ENCODE measurements at regions not wholly inside any gene's neighbourhood (a gene's known extent, or its start where the extent isn't known, plus 50 kb on each side); places are given as distances from the start of the nearest gene placed in this dataset.
"Not testable (repeated sequence)": the region's sequence is repeated elsewhere in the genome, so short reads cannot be mapped to it uniquely, and the experiment has no call there.

DNA sequence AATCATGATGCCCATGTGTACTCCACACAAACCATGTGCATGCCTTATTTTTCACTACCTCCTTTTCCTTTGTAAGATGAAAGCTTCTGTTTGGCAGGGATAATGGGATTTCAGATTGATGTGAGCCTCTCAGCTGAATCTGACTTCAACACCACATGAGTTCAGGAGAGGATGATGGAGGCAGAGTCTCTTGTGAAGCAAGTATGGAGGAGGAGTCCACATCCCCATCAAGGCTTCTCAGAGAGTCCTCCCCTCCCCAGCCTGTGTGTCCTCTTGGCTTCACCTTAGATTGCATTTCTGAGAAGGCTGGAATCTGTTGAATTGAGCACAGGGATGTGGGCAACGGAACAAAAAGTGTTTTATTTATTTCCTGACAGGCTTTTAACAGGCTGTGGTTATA lies 370.4 kb downstream of the FAT3 start:
- Mint-ChIP-seq H3K4me1 (ENCODE audit: low read depth) (no peaks in the 10 kb centered on the region), H3K27me3 (ENCODE audit: low read depth) (no peaks in the 10 kb centered on the region), H3K9me3 (no peaks in the 10 kb centered on the region), H3K27ac (no peak overlapping the region), H3K36me3 (ENCODE audit: low read depth) (no peaks in the 10 kb centered on the region), H3K4me3 (ENCODE audit: low read depth) (no peak overlapping the region)
- intact Hi-C loops (cut with micrococcal nuclease) = no loop called here
- DNase-seq (ENCODE audit: low spot score) = no peak

DNA sequence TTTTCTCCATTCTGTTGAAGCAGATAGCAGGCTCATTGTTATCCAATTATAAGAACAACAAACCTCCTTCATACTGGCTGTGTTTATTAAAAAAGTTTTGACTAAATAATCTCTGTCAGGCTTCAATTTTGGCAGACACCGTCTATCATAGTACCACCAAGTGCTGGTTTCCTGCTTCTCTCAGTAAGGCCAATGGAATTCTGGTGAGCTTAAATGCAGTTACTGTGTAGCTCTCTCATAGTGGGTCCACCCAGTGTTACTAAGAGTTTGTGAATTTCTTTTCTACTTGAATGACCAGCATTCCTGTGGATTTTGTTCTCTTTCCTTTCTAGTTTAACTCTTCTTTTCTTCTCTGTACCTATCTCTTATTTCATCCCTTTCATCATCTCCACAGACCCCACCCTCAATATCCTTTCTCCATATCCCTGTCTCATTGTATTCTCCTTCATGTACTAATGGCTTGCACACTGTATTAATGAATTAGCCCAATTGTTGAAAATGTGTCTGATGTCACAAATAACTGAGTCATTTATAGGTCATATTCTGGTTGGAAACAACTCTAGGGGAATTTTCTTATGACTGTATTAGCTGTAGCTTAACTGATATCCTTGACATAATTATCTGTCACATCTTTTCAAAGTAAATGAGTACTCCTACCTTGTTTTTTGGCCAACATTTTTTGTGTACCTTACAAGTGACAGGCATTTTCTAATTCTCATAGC lies 372.1 kb downstream of the FAT3 start:
- Mint-ChIP-seq H3K27ac (no peak overlapping the region), H3K27me3 (ENCODE audit: low read depth) (no peaks in the 10 kb centered on the region), H3K4me3 (ENCODE audit: low read depth) (no peak overlapping the region), H3K9me3 (no peaks in the 10 kb centered on the region), H3K4me1 (ENCODE audit: low read depth) (no peaks in the 10 kb centered on the region), H3K36me3 (ENCODE audit: low read depth) (no peaks in the 10 kb centered on the region)
- intact Hi-C loops (cut with micrococcal nuclease) = no loop called here
- DNase-seq (ENCODE audit: low spot score) = no peak

GRCh38 chr11:92601048-92601447 lies 368.4 kb upstream of the MTNR1B start:
- H3K4me1 Mint-ChIP-seq (ENCODE audit: low read depth) = no peaks in the 10 kb centered on the region
- H3K36me3 Mint-ChIP-seq (ENCODE audit: low read depth) = no peaks in the 10 kb centered on the region
- no peak for DNase-seq (ENCODE audit: low spot score)
- intact Hi-C loops (cut with micrococcal nuclease) = no loop called here
- H3K9me3 Mint-ChIP-seq = no peaks in the 10 kb centered on the region
- H3K27ac Mint-ChIP-seq = no peak overlapping the region
- H3K4me3 Mint-ChIP-seq (ENCODE audit: low read depth) = no peak overlapping the region
- no peaks in the 10 kb centered on the region for H3K27me3 Mint-ChIP-seq (ENCODE audit: low read depth)

DNA sequence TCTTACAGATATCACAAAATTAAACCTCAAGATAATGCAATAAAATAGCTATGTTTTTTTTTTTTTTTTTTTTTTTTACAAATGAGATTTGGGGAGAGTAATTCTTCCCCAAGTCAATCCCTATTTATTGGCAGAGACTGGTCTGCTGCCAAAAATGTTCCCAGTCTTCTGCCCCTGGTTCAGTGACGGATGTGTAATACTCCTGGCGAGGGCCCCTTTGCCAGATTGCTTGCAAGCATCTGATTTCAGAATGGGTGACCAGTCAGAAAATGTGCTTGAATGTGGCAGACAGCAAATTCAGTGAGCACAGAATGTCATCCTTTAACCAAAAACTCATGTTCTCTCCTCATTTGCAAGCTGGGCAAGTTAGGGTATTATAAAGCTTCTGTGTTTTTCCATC lies 363.8 kb upstream of the MTNR1B start:
- no peaks in the 10 kb centered on the region for H3K4me1 Mint-ChIP-seq (ENCODE audit: low read depth)
- H3K27ac Mint-ChIP-seq = no peak overlapping the region
- no peaks in the 10 kb centered on the region for H3K9me3 Mint-ChIP-seq
- H3K27me3 Mint-ChIP-seq (ENCODE audit: low read depth) = no peaks in the 10 kb centered on the region
- intact Hi-C loops (cut with micrococcal nuclease) = no loop called here
- H3K36me3 Mint-ChIP-seq (ENCODE audit: low read depth) = no peaks in the 10 kb centered on the region
- no peak for DNase-seq (ENCODE audit: low spot score)
- H3K4me3 Mint-ChIP-seq (ENCODE audit: low read depth) = no peak overlapping the region

DNA sequence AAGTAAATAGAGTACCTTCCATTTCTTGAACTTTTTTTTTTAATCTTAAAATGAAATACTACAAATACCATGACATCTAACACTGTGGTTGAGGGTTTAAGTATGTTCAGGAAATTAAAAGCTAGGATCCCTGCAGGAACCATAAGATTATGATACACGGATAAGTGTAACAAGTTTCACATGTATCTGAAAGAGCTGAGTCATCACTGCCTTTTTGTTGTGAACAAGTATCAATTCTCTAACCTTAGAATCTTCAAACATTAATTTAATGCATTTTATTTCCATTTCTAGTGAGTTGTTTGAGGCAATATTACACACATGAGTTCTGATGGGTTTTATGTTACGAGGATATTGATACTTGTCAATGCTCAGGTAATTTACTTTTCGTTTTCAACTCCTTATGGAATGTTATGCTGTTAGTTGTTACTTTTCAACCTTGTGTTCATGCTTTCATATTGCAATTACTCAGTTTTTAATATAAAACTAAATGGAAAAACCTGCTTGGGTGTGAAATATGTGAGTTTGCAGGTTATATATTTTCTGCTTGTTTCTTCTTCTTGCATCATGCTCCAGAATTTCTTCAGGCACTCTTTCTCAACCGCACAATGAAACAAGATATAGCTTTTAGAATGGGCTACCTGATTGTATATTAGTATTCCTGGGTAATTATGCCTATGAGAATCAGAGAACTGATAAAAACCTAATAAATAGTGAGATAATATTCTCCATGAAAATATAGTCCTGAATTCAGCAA lies 361.3 kb upstream of the MTNR1B start:
- H3K27me3 Mint-ChIP-seq (ENCODE audit: low read depth) = no peaks in the 10 kb centered on the region
- H3K4me3 Mint-ChIP-seq (ENCODE audit: low read depth) = no peak overlapping the region
- H3K27ac Mint-ChIP-seq = no peak overlapping the region
- intact Hi-C loops (cut with micrococcal nuclease) = no loop called here
- DNase-seq (ENCODE audit: low spot score) = no peak
- no peaks in the 10 kb centered on the region for H3K36me3 Mint-ChIP-seq (ENCODE audit: low read depth)
- no peaks in the 10 kb centered on the region for H3K9me3 Mint-ChIP-seq
- no peaks in the 10 kb centered on the region for H3K4me1 Mint-ChIP-seq (ENCODE audit: low read depth)

DNA sequence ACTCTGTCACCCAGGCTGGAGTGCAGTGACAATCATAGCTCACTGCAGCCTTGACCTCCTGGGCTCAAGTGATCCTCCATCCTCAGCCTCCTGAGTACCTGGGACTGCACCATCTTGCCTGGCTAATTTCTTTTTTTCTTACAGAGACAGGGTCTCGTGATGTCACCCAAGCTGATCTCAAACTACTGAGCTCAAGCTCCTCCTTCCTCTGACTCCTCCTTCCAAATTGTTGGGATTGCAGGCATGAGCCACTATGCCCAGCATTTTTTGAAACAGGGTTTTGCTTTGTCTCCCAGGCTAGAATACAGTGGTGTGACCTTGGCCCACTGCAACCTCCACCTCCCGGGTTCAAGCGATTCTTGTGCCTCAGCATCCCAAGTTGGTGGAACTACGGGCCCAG lies 358.3 kb upstream of the MTNR1B start:
- no peaks in the 10 kb centered on the region for H3K36me3 Mint-ChIP-seq (ENCODE audit: low read depth)
- intact Hi-C loops (cut with micrococcal nuclease) = no loop called here
- no peak overlapping the region for H3K27ac Mint-ChIP-seq
- no peak for DNase-seq (ENCODE audit: low spot score)
- H3K4me1 Mint-ChIP-seq (ENCODE audit: low read depth) = no peaks in the 10 kb centered on the region
- H3K9me3 Mint-ChIP-seq = no peaks in the 10 kb centered on the region
- no peaks in the 10 kb centered on the region for H3K27me3 Mint-ChIP-seq (ENCODE audit: low read depth)
- H3K4me3 Mint-ChIP-seq (ENCODE audit: low read depth) = no peak overlapping the region

DNA sequence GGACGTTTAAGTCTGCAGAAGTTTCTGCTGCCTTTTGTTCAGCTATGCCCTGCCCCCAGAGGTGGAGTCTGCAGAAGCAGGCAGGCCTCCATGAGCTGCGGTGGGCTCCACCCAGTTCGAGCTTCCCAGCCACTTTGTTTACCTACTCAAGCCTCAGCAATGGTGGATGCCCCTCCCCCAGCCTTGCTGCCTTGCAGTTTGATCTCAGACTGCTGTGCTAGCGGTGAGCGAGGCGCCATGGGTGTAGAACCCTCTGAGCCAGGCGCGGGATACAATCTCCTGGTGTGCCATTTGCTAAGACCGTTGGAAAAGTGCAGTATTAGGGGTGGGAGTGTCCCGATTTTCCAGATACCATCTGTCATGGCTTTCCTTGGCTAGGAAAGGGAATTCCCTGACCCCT lies 351.4 kb upstream of the MTNR1B start:
- H3K9me3 Mint-ChIP-seq; H3K4me1 Mint-ChIP-seq (ENCODE audit: low read depth); DNase-seq (ENCODE audit: low spot score); H3K4me3 Mint-ChIP-seq (ENCODE audit: low read depth); intact Hi-C loops (cut with micrococcal nuclease); H3K27ac Mint-ChIP-seq; H3K36me3 Mint-ChIP-seq (ENCODE audit: low read depth); H3K27me3 Mint-ChIP-seq (ENCODE audit: low read depth): not testable (repeated sequence)

GRCh38 chr11:92623055-92623454 lies 346.4 kb upstream of the MTNR1B start:
- Mint-ChIP-seq H3K9me3 (no peaks in the 10 kb centered on the region), H3K4me3 (ENCODE audit: low read depth) (no peak overlapping the region), H3K27me3 (ENCODE audit: low read depth) (no peaks in the 10 kb centered on the region), H3K4me1 (ENCODE audit: low read depth) (peaks cover 3% of the 10 kb centered on the region), H3K36me3 (ENCODE audit: low read depth) (no peaks in the 10 kb centered on the region), H3K27ac (no peak overlapping the region)
- intact Hi-C loops (cut with micrococcal nuclease) = no loop called here
- no peak for DNase-seq (ENCODE audit: low spot score)

GRCh38 chr11:92625894-92626293 lies 343.6 kb upstream of the MTNR1B start:
- no peak overlapping the region for H3K4me3 Mint-ChIP-seq (ENCODE audit: low read depth)
- no peak for DNase-seq (ENCODE audit: low spot score)
- H3K4me1 Mint-ChIP-seq (ENCODE audit: low read depth) = peaks cover 10% of the 10 kb centered on the region
- H3K27ac Mint-ChIP-seq = no peak overlapping the region
- H3K36me3 Mint-ChIP-seq (ENCODE audit: low read depth) = no peaks in the 10 kb centered on the region
- intact Hi-C loops (cut with micrococcal nuclease) = loop anchor here (5.0 kb wide), 1 partner anchor 56 kb away; no protein-coding TSS in a partner anchor
- H3K9me3 Mint-ChIP-seq = no peaks in the 10 kb centered on the region
- no peaks in the 10 kb centered on the region for H3K27me3 Mint-ChIP-seq (ENCODE audit: low read depth)

- Mint-ChIP-seq H3K4me3 (ENCODE audit: low read depth) (no peak overlapping the region), H3K9me3 (no peaks in the 10 kb centered on the region), H3K36me3 (ENCODE audit: low read depth) (no peaks in the 10 kb centered on the region), H3K4me1 (ENCODE audit: low read depth) (peaks cover 10% of the 10 kb centered on the region), H3K27me3 (ENCODE audit: low read depth) (no peaks in the 10 kb centered on the region), H3K27ac (no peak overlapping the region)
- no peak for DNase-seq (ENCODE audit: low spot score)
- intact Hi-C loops (cut with micrococcal nuclease) = loop anchor here (5.0 kb wide), 1 partner anchor 56 kb away; no protein-coding TSS in a partner anchor
Measured at GRCh38 chr11:92626624-92627023, 342.8 kb upstream of the MTNR1B start.

GRCh38 chr11:92627615-92628256 lies 341.7 kb upstream of the MTNR1B start:
- intact Hi-C loops (cut with micrococcal nuclease) = loop anchor here (5.0 kb wide), 1 partner anchor 55 kb away; no protein-coding TSS in a partner anchor
- Mint-ChIP-seq H3K36me3 (ENCODE audit: low read depth) (no peaks in the 10 kb centered on the region), H3K27ac (no peak overlapping the region), H3K4me3 (ENCODE audit: low read depth) (no peak overlapping the region), H3K4me1 (ENCODE audit: low read depth) (peaks cover 10% of the 10 kb centered on the region), H3K27me3 (ENCODE audit: low read depth) (no peaks in the 10 kb centered on the region), H3K9me3 (no peaks in the 10 kb centered on the region)
- DNase-seq (ENCODE audit: low spot score) = no peak

DNA sequence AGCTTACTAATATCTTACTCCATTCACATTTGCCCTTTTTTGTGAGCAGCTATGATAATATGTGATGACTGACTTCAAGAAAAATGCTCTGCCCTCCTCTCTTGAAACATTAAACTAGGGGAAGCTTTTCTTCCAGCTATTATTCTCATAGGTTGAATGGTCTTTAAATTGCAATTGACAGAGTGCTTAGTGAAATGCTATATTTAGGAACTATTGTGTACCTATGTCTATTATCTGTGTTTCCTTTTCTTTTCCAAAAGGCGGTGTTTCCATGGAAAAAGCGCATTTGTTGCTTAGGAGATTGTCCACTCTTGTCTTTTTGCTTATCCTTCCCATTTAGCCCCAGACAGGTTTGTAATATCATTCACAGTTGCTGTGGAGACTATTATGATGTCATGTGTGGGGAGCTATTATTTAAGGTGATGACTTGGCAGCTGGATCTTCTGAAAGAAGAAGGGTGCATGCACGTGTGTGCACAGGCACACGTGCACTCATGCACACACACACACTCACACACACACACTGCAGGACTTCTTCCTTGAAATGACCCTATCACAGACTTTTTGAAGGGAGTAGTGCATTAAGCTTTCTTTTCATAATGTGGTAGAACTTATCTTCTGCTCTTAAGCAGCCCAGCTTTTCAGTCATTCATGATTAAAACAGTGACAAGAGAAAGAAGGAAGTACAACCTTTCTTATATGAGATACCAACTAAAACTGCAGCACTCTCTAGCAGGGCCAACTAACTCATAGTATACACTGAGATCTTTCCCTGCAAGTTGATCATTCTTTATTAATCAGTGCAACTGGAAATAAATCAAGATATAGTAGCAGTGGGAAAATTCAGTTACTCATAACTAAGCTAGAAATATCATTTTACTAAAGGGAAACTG lies 340.8 kb upstream of the MTNR1B start:
- intact Hi-C loops (cut with micrococcal nuclease) = loop anchor here (5.0 kb wide), 1 partner anchor 54 kb away; no protein-coding TSS in a partner anchor
- Mint-ChIP-seq H3K27me3 (ENCODE audit: low read depth) (no peaks in the 10 kb centered on the region), H3K4me1 (ENCODE audit: low read depth) (peaks cover 10% of the 10 kb centered on the region), H3K9me3 (no peaks in the 10 kb centered on the region), H3K4me3 (ENCODE audit: low read depth) (no peak overlapping the region), H3K36me3 (ENCODE audit: low read depth) (no peaks in the 10 kb centered on the region), H3K27ac (no peak overlapping the region)
- DNase-seq (ENCODE audit: low spot score) = no peak

Measured in activated T-helper 2 cell treated with anti-CD3 and anti-CD28 coated beads, Interferon-gamma antibody, Interleukin-2, Interleukin-4, amounts not matched to agents 10 μg/mL and 5 μg/mL and 100 μg/mL, durations not matched to agents 14 hours and 24 hours and 36 hours (primary cell).